GM12865 (cell line): ENCODE measurements at regions not wholly inside any gene's neighbourhood (a gene's known extent, or its start where the extent isn't known, plus 50 kb on each side); places are given as distances from the start of the nearest gene placed in this dataset.

ENCODE experiments used
- DNase-seq: peaks from one replicate; pipeline ENCODE4 v3.0.0; 2010; ENCODE audit warnings: low read depth
- H3K4me3 ChIP-seq: 2 replicates; pipeline ENCODE4 v1.5.1; 2011; ENCODE audit warnings: mild to moderate bottlenecking, low read depth, low read length, control low read depth
- TF ChIP-seq, protein P1 (sequence below): IDR thresholded peaks from 2 replicates; pipeline ENCODE4 v1.5.1; 2011; ENCODE audit warnings: low read length, control low read depth, low read depth, inconsistent platforms; ENCODE audit not compliant: insufficient read depth; ENCODE audit errors: missing control alignments

DNA sequence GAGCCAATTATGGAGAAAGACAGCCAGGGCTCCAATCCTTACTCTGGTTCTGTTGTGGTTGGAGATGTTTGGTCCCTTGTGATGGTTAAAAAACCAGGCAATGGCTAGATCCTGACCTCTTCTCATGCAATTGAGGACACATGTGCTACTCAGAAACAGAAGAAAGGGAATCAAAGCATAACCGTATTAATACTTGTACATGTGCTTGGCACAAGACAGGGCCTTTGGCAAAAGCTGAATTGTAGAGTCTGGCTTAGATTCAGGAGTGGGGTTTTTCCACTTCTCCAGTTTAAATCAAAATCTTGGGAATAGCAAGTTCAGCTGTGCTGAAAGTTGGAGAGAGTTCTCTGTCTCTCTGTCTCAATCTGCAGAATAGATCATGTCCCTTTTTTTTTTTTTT, 80.1 kb upstream of the E2F8 start:
- DNase-seq, result no peak
- H3K4me3 ChIP-seq, result no peak overlapping the region
- TF ChIP-seq, protein P1, sequence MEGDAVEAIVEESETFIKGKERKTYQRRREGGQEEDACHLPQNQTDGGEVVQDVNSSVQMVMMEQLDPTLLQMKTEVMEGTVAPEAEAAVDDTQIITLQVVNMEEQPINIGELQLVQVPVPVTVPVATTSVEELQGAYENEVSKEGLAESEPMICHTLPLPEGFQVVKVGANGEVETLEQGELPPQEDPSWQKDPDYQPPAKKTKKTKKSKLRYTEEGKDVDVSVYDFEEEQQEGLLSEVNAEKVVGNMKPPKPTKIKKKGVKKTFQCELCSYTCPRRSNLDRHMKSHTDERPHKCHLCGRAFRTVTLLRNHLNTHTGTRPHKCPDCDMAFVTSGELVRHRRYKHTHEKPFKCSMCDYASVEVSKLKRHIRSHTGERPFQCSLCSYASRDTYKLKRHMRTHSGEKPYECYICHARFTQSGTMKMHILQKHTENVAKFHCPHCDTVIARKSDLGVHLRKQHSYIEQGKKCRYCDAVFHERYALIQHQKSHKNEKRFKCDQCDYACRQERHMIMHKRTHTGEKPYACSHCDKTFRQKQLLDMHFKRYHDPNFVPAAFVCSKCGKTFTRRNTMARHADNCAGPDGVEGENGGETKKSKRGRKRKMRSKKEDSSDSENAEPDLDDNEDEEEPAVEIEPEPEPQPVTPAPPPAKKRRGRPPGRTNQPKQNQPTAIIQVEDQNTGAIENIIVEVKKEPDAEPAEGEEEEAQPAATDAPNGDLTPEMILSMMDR, result no peak

DNA sequence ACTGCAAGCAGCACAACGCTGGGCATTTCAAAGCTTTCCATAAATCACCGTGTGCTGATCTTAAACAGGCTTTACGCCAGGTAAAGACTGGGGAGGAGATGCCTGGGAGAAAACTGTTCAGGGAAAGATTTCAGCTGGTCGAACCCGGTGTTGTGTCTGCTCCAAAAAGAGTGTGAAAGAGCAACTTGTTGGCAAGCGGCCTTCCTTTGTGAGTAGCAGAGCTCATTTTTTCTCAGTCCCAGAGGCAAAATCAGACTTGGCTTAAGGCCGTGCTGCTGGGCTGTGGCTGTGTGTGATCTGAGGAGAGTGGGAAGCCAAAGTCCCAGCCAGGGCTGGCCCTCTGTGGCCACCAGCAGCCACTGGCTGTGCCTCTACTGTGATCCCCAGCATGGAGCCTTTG, 75.7 kb upstream of the E2F8 start:
- TF ChIP-seq, protein P1, result no peak
- no peak for DNase-seq
- no peak overlapping the region for H3K4me3 ChIP-seq

DNA sequence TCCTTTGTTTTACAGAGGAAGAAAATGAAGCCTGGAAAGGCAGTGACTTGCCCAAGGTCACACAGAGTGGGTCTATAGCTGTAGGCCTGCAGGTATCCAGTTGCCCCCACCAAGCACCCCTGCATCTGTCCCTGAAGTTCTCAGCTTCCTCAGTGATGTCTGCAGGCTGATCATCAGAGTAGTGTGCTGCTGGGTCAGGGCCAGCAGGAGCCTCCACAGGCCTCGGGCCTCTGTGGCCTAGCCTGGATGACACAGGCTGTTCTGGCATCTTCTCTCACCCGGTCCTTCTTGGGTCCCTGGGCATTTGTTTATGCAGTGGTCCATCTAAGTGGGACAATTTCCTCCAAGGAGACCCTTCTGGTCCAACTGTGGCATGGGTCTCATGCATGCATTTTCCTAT, 74.8 kb upstream of the E2F8 start:
- DNase-seq, result no peak
- TF ChIP-seq, protein P1, result no peak
- H3K4me3 ChIP-seq, result no peak overlapping the region

DNA sequence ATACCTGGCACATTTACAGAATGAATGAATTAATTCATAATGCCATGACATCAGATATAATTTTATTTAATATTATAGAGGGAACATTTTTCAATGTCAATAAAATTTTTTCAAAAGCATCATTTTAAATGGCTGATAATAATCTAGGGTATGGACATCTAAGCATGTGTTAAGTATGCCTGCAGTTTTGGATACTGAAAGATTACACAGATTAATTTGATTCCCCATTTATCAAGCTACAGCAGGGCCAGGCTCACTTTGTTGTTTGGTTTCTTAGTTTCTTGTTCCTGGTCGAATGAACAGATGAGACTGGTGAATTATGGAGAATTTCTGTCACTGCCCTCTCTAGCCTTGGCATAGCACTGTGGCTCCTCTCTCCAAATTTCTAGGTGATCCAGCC, 72.4 kb upstream of the E2F8 start:
- H3K4me3 ChIP-seq, result no peak overlapping the region
- no peak for DNase-seq
- TF ChIP-seq, protein P1, result no peak

DNA sequence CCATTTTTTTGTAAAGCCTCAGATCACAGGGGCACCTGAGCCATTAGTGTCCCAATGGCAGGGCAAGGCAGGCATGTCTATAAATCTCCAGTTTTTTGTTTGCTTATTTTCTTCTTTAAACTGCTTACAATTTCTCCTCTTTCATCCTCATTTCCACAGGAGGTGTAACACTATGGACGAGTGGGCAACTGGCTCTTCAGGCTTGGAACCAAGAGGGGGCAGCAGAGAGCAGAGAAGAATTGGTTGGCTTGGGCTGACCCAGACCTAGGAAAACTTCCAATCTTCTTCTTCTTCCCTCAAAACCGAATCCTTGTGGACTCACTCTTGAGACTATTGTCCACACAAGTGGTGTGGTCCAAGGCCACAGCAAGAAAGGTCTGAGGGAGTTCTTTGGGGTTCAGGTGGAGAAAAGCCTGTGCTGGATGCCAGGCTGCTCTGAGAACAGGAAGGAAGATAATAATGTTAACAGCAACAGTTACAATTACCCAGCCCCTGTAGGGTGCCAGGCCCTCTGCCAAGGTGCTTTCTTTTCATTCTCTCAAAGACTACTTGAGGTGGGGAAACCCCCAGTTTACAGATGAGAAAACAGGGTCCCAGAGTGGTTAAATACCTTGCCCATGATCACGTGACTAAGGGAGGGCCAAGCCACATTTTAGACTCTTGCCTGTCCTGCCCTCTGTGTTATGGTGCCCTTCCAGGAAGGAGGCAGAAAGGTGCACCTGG, 70.7 kb upstream of the E2F8 start:
- DNase-seq, result peak; percentile 54
- TF ChIP-seq, protein P1, result peak; percentile 82
- H3K4me3 ChIP-seq, result no peak overlapping the region

DNA sequence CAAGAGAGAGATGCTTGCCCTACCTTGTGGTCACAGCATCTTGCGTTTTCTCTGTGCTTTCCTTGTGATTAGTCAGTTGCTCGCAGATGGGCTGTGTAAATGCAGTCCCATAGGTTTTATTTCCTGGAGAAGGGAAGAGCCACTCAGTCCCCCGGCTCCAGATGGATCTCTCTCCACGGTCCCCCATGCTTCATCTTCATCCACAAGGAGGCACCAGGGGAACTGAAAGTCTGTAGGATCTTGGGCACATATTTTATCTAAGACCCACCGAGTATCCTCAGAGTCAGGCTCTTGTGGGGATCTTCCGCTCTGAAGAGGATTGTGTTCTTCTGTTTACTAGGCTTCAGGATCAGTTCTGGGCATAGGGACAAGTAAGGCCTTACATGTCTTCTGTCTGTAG, 66.8 kb upstream of the E2F8 start:
- H3K4me3 ChIP-seq, result no peak overlapping the region
- DNase-seq, result no peak
- TF ChIP-seq, protein P1, result no peak
